Right lobe of liver (tissue), 6 donors: ENCODE measurements at regions not wholly inside any gene's neighbourhood (a gene's known extent, or its start where the extent isn't known, plus 50 kb on each side); places are given as distances from the start of the nearest gene placed in this dataset.
"Not testable (repeated sequence)": the region's sequence is repeated elsewhere in the genome, so short reads cannot be mapped to it uniquely, and the experiment has no call there.

Experiments used
- ATAC-seq, 4 donors: fragments of 200-7000 bp; cut with Tn5 transposase; one replicate each; pipeline ENCODE4 v1.9.1; 2020; ENCODE audit warnings: mild to moderate bottlenecking in 4 of 4, moderate library complexity in 4 of 4
- DNase-seq, 3 donors: peaks; one replicate each; pipeline ENCODE4 v3.0.0-alpha.2; 2020
- H3K27ac ChIP-seq, 3 donors: fragments of 200-600 bp; one replicate each; pipeline ENCODE4 v1.8.0; 2022
- H3K27me3 ChIP-seq, 2 donors: fragments of 200-600 bp; one replicate each; pipeline ENCODE4 v1.8.0; 2022
- H3K36me3 ChIP-seq, 4 donors: fragments of 200-600 bp; sonication (generic) in 1 of 4; one replicate each; pipeline versions ENCODE4 v1.5.1 to v1.8.0; 2017 to 2022; ENCODE audit warnings: control low read depth in 1 of 4
- H3K4me1 ChIP-seq, 4 donors: fragments of 200-600 bp; sonication (generic) in 1 of 4; one replicate each; pipeline versions ENCODE4 v1.5.1 to v1.8.0; 2017 to 2022; ENCODE audit warnings: control low read depth in 1 of 4
- H3K4me3 ChIP-seq, 3 donors: fragments of 200-600 bp; one replicate each; pipeline ENCODE4 v1.8.0; 2022
- H3K9me3 ChIP-seq, 4 donors: fragments of 200-600 bp; sonication (generic) in 1 of 4; one replicate each; pipeline versions ENCODE4 v1.5.1 to v1.8.0; 2017 to 2022; ENCODE audit warnings: control low read depth in 1 of 4
- POLR2A ChIP-seq: fragments of 450-650 bp; IDR thresholded peaks from one replicate; pipeline ENCODE4 v1.6.1; 2017; ENCODE audit warnings: antibody characterized with exemption, mild to moderate bottlenecking
- WGBS: methylation state at CpG from one replicate; pipeline ENCODE4 v1.1.6; 2018; ENCODE audit warnings: low coverage, low lambda C conversion rate; ENCODE audit not compliant: insufficient coverage; ENCODE audit errors: missing lambda C conversion rate; 5-methylcytosine and 5-hydroxymethylcytosine counted together
- intact Hi-C, 2 donors: fragments of 100-400 bp; cut with DNase I; formaldehyde crosslinking; loops; one replicate each; pipeline versions ENCODE4 v1.11.2 to v1.14.1; 2022
- small RNA-seq, 2 experiments: library from RNA; depleted of rRNA; stranded (forward); fragments of <200 nt; gene quantifications; one replicate each; pipeline ENCODE3, GENCODE V24; 2016
- TF ChIP-seq, protein P1 (sequence below), 4 donors: fragments of 200-600 bp in 3 of 4; fragments of 450-650 bp in 1 of 4; IDR thresholded peaks; one replicate each; pipeline versions ENCODE4 v1.5.1 to v1.8.0; 2016 to 2022; ENCODE audit warnings: antibody characterized with exemption in 4 of 4, mild to moderate bottlenecking in 2 of 4
- donor health status: DM: no; HTN: yes; CAD: no.
- donor health status: DM: no; HTN: no; CAD: no.
- donor health status: DM: no; HTN: no; CAD: no.
- donor health status: DM: no; HTN: yes; CAD: no.
- donor health status: DM: no; HTN: yes; CAD: no.

DNA sequence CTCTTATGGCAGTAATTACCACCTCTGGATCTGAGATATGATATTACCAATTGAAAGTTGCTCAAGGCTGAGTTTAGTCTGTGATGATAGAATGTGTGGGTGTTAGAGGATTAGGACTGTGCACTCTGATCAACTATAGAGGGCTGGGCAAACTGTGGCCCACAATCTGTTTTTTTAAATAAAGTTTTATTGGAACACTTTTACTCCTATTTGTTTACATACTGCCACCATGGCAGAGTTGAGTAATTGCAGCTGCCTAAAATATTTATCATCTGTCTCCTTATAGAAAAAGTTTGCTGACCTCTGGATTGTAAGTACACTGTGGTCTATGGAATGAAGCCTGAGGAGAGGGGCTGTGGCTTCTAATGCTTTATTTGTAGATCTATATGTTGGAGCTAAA, 71.5 kb upstream of the N4BP1 start:
- intact Hi-C loops, result no loop called here
- TF ChIP-seq, protein P1, sequence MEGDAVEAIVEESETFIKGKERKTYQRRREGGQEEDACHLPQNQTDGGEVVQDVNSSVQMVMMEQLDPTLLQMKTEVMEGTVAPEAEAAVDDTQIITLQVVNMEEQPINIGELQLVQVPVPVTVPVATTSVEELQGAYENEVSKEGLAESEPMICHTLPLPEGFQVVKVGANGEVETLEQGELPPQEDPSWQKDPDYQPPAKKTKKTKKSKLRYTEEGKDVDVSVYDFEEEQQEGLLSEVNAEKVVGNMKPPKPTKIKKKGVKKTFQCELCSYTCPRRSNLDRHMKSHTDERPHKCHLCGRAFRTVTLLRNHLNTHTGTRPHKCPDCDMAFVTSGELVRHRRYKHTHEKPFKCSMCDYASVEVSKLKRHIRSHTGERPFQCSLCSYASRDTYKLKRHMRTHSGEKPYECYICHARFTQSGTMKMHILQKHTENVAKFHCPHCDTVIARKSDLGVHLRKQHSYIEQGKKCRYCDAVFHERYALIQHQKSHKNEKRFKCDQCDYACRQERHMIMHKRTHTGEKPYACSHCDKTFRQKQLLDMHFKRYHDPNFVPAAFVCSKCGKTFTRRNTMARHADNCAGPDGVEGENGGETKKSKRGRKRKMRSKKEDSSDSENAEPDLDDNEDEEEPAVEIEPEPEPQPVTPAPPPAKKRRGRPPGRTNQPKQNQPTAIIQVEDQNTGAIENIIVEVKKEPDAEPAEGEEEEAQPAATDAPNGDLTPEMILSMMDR (IDR thresholded peaks at IDR 0.05), result no peak
- TF ChIP-seq POLR2A, result no peak

DNA sequence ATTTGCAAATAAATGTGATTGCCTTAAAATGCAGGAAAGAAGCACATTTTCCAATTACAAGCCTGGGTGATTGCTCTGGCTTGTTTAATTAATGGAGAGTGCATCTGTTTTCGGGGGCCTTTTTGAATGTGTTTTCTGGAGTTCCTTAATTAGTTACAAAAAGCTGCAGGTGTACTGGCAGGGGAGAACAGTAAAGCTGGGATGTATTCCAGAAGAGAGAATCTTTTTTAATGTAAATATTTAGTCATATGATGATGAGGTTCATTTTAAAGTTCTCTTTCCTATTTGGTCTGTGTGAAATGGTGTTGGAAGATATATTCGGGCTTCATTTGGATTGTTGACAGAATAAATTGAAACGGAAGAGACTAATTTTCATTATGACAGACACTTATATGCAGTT, 70.9 kb upstream of the N4BP1 start:
- no peak for DNase-seq
- TF ChIP-seq, protein P1 (IDR thresholded peaks at IDR 0.05), result no peak
- no peak for TF ChIP-seq POLR2A
- no peak for ATAC-seq
- Histone ChIP-seq H3K4me1 (no peaks in the 10 kb centered on the region), H3K27me3 (no peaks in the 10 kb centered on the region), H3K9me3 (no peaks in the 10 kb centered on the region), H3K36me3 (no peaks in the 10 kb centered on the region), H3K27ac (no peak overlapping the region), H3K4me3 (no peak overlapping the region)
- intact Hi-C loops, result no loop called here
- WGBS, result 59% methylated on average over 3 of the region's 3 CpGs

More for the DNA sequence above, 71.5 kb upstream of the N4BP1 start:
- no peaks in the 10 kb centered on the region for H3K27me3 ChIP-seq
- H3K4me3 ChIP-seq, result no peak overlapping the region
- no peaks in the 10 kb centered on the region for H3K9me3 ChIP-seq
- H3K36me3 ChIP-seq, result no peaks in the 10 kb centered on the region
- ATAC-seq, result no peak
- no peak overlapping the region for H3K27ac ChIP-seq
- H3K4me1 ChIP-seq, result no peaks in the 10 kb centered on the region
- DNase-seq, result no peak

DNA sequence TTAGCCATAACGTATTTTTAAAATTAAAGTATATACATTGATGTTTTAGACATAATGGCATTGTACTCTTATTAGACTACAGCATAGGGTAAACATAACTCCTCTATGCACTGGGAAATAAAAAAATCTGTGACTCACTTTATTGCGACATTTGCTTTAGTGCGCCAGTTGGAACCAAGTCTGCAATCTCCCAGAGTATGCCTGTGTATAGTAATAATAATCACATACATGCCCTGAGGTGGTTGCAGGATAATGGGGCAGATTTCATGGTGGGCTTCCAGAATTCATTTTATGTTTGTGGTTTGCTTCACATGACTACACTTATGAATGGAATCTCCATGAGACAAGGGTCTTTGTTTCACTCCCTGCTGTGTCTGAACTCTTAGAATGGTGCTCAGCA, 66.9 kb upstream of the N4BP1 start:
- DNase-seq (no peak), ATAC-seq (no peak)
- H3K27me3 ChIP-seq, result no peaks in the 10 kb centered on the region
- WGBS, result 93% methylated on average over 3 of the region's 3 CpGs
- H3K4me1 ChIP-seq, result no peaks in the 10 kb centered on the region
- H3K4me3 ChIP-seq, result no peak overlapping the region
- no peak for TF ChIP-seq POLR2A
- TF ChIP-seq, protein P1 (IDR thresholded peaks at IDR 0.05), result no peak
- intact Hi-C loops, result no loop called here
- H3K36me3 ChIP-seq, result no peaks in the 10 kb centered on the region
- peaks cover 0 to 6% (median 0%) of the 10 kb centered on the region in 4 donors for H3K9me3 ChIP-seq
- no peak overlapping the region for H3K27ac ChIP-seq

DNA sequence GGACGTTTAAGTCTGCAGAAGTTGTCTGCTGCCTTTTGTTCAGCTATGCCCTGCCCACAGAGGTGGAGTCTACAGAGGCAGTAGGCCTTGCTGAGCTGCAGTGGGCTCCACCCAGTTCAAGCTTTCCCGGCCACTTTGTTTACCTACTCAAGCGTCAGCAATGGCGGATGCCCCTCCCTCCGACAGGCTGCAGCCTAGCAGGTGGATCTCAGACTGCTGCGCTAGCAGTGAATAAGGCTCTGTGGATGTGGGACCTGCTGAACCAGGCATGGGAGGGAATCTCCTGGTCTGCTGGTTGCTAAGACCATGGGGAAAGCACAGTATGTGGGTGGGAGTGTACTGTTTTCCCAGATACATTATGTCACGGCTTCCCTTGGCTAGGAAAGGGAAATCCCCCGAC, 58.2 kb upstream of the N4BP1 start:
- ATAC-seq, H3K4me1 ChIP-seq, H3K9me3 ChIP-seq, H3K27me3 ChIP-seq, H3K4me3 ChIP-seq, DNase-seq, H3K36me3 ChIP-seq, H3K27ac ChIP-seq, intact Hi-C loops: not testable (repeated sequence)
- no CpG with 5 or more reads among the region's 8 CpGs for WGBS

DNA sequence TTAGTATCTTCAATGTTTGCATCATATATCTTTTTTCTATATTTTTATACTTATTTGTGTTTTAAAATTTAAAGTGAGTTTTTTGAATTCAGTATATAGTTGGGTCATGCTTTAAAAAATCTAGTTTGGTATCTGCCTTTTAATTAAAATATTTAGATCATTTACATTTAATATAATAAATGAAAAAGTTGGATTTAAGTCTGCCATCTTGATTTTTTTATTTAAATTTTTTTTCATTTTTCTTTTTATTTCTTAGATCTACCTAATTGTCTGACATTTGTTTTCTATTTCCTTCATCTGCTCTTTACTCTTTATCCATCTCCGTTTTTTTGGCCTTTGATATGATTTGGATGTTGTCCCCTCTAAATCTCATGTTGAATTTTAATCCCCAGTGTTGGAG, 50.0 kb upstream of the N4BP1 start:
- WGBS, result 54% methylated on average over 1 of the region's 1 CpG
- Histone ChIP-seq H3K9me3 (peaks cover 0 to 13% (median 0%) of the 10 kb centered on the region in 4 donors), H3K27ac (no peak overlapping the region), H3K36me3 (no peaks in the 10 kb centered on the region), H3K27me3 (no peaks in the 10 kb centered on the region), H3K4me3 (no peak overlapping the region), H3K4me1 (no peaks in the 10 kb centered on the region)
- TF ChIP-seq POLR2A, result no peak
- TF ChIP-seq, protein P1 (IDR thresholded peaks at IDR 0.05), result no peak
- ATAC-seq, result no peak
- intact Hi-C loops, result no loop called here
- no peak for DNase-seq

Small RNA genes lying in the stretch of these regions (small RNA-seq; reads per million reads assigned to genes)
- gene AC023827.1 (0 reads per million in 2 experiments), gene MTND4LP25 (0 reads per million in 2 experiments), gene RNU6-257P (0 reads per million in 2 experiments)
